DMS153 treated with DMSO at 0.1 percent for 48 hours (cell line): ENCODE measurements at regions not wholly inside any gene's neighbourhood (a gene's known extent, or its start where the extent isn't known, plus 50 kb on each side); places are given as distances from the start of the nearest gene placed in this dataset.

ENCODE experiments used
- DNase-seq: peaks from one replicate; lab custom pipeline; 2025; ENCODE audit not compliant: unreplicated experiment; lab: John Stamatoyannopoulos, UW

GRCh38 chr1:232452117-232452516 lies 177.8 kb downstream of the SIPA1L2 start:
- no peak for DNase-seq

- DNase-seq = no peak
These were observed 178.4 kb downstream of the SIPA1L2 start for GRCh38 chr1:232451506-232451905.

- no peak for DNase-seq
These were observed 179.3 kb downstream of the SIPA1L2 start for GRCh38 chr1:232450615-232451014.

GRCh38 chr1:232447125-232447524 lies 182.8 kb downstream of the SIPA1L2 start:
- DNase-seq = no peak

- DNase-seq = no peak
These were observed 184.4 kb downstream of the SIPA1L2 start for GRCh38 chr1:232445361-232446106.

- DNase-seq = no peak
These were observed 186.6 kb downstream of the SIPA1L2 start for GRCh38 chr1:232443372-232443771.

- DNase-seq = no peak
These were observed 188.9 kb downstream of the SIPA1L2 start for GRCh38 chr1:232441036-232441411.

- DNase-seq = no peak
These were observed 189.5 kb downstream of the SIPA1L2 start for GRCh38 chr1:232440325-232441035.

- no peak for DNase-seq
These were observed 190.9 kb downstream of the SIPA1L2 start for GRCh38 chr1:232439011-232439410.

GRCh38 chr1:232438476-232438875 lies 191.5 kb downstream of the SIPA1L2 start:
- DNase-seq = no peak

- DNase-seq = no peak
These were observed 192.4 kb downstream of the SIPA1L2 start for GRCh38 chr1:232437510-232437909.

GRCh38 chr1:232435729-232436128 lies 194.2 kb downstream of the SIPA1L2 start:
- DNase-seq = no peak

GRCh38 chr1:232432313-232432712 lies 197.6 kb downstream of the SIPA1L2 start:
- no peak for DNase-seq

GRCh38 chr1:232431748-232432147 lies 198.2 kb downstream of the SIPA1L2 start:
- DNase-seq = no peak

- no peak for DNase-seq
These were observed 198.6 kb downstream of the SIPA1L2 start for GRCh38 chr1:232431326-232431725.

GRCh38 chr1:232430467-232430866 lies 199.5 kb downstream of the SIPA1L2 start:
- no peak for DNase-seq

- no peak for DNase-seq
These were observed 201.0 kb downstream of the SIPA1L2 start for GRCh38 chr1:232428786-232429530.

- DNase-seq = no peak
These were observed 201.8 kb downstream of the SIPA1L2 start for GRCh38 chr1:232428036-232428645.

- no peak for DNase-seq
These were observed 203.1 kb downstream of the SIPA1L2 start for GRCh38 chr1:232426801-232427200.

- DNase-seq = no peak
These were observed 204.5 kb downstream of the SIPA1L2 start for GRCh38 chr1:232425421-232425820.

GRCh38 chr1:232423591-232423990 lies 206.3 kb downstream of the SIPA1L2 start:
- no peak for DNase-seq
